Gastrocnemius medialis (tissue), 4 donors: ENCODE measurements at regions not wholly inside any gene's neighbourhood (a gene's known extent, or its start where the extent isn't known, plus 50 kb on each side); places are given as distances from the start of the nearest gene placed in this dataset.
A peak's percentile ranks its signal among the peaks of the same experiment; 100 is the strongest.

Experiments used
- ATAC-seq, 2 donors: fragments of 150-250 bp; one replicate each; pipeline ENCODE4 v1.9.1; 2016
- DNase-seq, 2 donors: peaks; one replicate each; pipeline ENCODE4 v3.0.0-alpha.2; 2019
- H3K27ac ChIP-seq, 4 donors: fragments of 200-600 bp; sonication (generic); 1 replicate in 1 of 4; 2 replicates in 3 of 4; pipeline ENCODE4 v1.5.1; 2016 to 2018; ENCODE audit warnings: mild to moderate bottlenecking in 2 of 4, moderate library complexity in 1 of 4
- H3K27me3 ChIP-seq, 3 donors: fragments of 200-600 bp; sonication (generic) in 2 of 3; 1 replicate in 1 of 3; 2 replicates in 2 of 3; pipeline versions ENCODE4 v1.5.1 to v1.6.0; 2016 to 2019; ENCODE audit warnings: mild to moderate bottlenecking in 1 of 3, moderate library complexity in 1 of 3
- H3K36me3 ChIP-seq, 2 donors: fragments of 200-600 bp; sonication (generic) in 1 of 2; one replicate each; pipeline ENCODE4 v1.5.1; 2017 to 2018
- H3K4me1 ChIP-seq, 2 donors: fragments of 200-600 bp; sonication (generic) in 1 of 2; one replicate each; pipeline ENCODE4 v1.5.1; 2016 to 2017; ENCODE audit warnings: mild to moderate bottlenecking in 2 of 2
- H3K4me3 ChIP-seq, 4 donors: fragments of 200-600 bp; sonication (generic) in 3 of 4; 1 replicate in 1 of 4; 2 replicates in 3 of 4; pipeline ENCODE4 v1.5.1; 2016 to 2019; ENCODE audit warnings: mild to moderate bottlenecking in 2 of 4
- H3K9me3 ChIP-seq, 3 donors: fragments of 200-600 bp; sonication (generic) in 2 of 3; 1 replicate in 1 of 3; 2 replicates in 2 of 3; pipeline ENCODE4 v1.5.1; 2016 to 2019
- POLR2A ChIP-seq, 2 donors: fragments of 450-650 bp; IDR thresholded peaks; one replicate each; pipeline ENCODE4 v1.6.1; 2017; ENCODE audit warnings: antibody characterized with exemption in 2 of 2, mild to moderate bottlenecking in 2 of 2, moderate library complexity in 2 of 2
- in situ Hi-C, 4 donors: fragments of 200-750 bp; cut with MboI; loops; one replicate each; pipeline versions ENCODE4 v1.15.0 to v1.8.0; 2017; ENCODE audit warnings: low sequenced_read_pairs in 4 of 4
- intact Hi-C: fragments of 100-400 bp; cut with DNase I; formaldehyde crosslinking; loops from one replicate; pipeline ENCODE4 v1.15.1; 2023; ENCODE audit warnings: low total_unique reads
- TF ChIP-seq, protein P1 (sequence below), 5 experiments: fragments of 450-650 bp in 3 of 5; fragments of 200-600 bp in 2 of 5; sonication (generic) in 2 of 5; IDR thresholded peaks in 4 of 5; conservative IDR thresholded peaks in 1 of 5; 1 replicate in 4 of 5; 2 replicates in 1 of 5; pipeline ENCODE4 v1.5.1; 2016 to 2019; ENCODE audit warnings: antibody characterized with exemption in 5 of 5, mild to moderate bottlenecking in 3 of 5, moderate library complexity in 3 of 5

DNA sequence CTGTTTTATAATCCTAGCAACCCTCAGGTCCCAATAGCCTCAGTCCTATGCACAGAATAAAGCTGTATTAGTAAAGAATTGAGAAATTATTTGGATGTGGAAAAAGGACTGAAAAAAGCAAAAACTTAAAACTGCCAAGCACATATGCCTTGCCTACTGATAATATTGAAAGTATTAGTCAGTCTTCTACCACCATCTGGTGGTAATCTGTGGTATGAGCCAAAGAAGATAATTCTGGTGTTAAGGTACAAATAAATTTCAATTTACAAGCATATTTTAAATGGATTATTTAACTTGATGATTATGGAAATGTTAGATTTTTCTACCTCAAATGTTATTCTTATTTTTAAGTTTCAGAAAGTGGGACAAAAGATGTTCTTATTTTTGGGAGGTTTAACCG lies 460.3 kb upstream of the KLHL1 start:
- DNase-seq = no peak
- Histone ChIP-seq H3K27me3 (no peaks in the 10 kb centered on the region), H3K4me3 (no peak overlapping the region), H3K27ac (no peak overlapping the region), H3K36me3 (no peaks in the 10 kb centered on the region), H3K4me1 (no peaks in the 10 kb centered on the region), H3K9me3 (no peaks in the 10 kb centered on the region)
- in situ Hi-C loops = loop anchor here in 2 of 4 donors (25.0 kb wide), 2 partner anchors 106 to 1031 kb away; no protein-coding TSS in a partner anchor
- TF ChIP-seq POLR2A (IDR thresholded peaks at IDR 0.05) = no peak
- TF ChIP-seq, protein P1, sequence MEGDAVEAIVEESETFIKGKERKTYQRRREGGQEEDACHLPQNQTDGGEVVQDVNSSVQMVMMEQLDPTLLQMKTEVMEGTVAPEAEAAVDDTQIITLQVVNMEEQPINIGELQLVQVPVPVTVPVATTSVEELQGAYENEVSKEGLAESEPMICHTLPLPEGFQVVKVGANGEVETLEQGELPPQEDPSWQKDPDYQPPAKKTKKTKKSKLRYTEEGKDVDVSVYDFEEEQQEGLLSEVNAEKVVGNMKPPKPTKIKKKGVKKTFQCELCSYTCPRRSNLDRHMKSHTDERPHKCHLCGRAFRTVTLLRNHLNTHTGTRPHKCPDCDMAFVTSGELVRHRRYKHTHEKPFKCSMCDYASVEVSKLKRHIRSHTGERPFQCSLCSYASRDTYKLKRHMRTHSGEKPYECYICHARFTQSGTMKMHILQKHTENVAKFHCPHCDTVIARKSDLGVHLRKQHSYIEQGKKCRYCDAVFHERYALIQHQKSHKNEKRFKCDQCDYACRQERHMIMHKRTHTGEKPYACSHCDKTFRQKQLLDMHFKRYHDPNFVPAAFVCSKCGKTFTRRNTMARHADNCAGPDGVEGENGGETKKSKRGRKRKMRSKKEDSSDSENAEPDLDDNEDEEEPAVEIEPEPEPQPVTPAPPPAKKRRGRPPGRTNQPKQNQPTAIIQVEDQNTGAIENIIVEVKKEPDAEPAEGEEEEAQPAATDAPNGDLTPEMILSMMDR (IDR thresholded peaks at IDR 0.05 in 4 of 5, conservative IDR thresholded peaks at IDR 0.05 in 1 of 5) = peak in 4 of 5 experiments; percentile 1 to 50 (median 42)
- intact Hi-C loops = no loop called here
- ATAC-seq = no peak

- Histone ChIP-seq H3K27ac (no peak overlapping the region), H3K9me3 (no peaks in the 10 kb centered on the region), H3K4me1 (no peaks in the 10 kb centered on the region), H3K27me3 (no peaks in the 10 kb centered on the region), H3K36me3 (no peaks in the 10 kb centered on the region), H3K4me3 (no peak overlapping the region)
- no peak for DNase-seq
- ATAC-seq = no peak
- in situ Hi-C loops = no loop called here
- intact Hi-C loops = no loop called here
- TF ChIP-seq POLR2A (IDR thresholded peaks at IDR 0.05) = no peak
- TF ChIP-seq, protein P1 (IDR thresholded peaks at IDR 0.05 in 4 of 5, conservative IDR thresholded peaks at IDR 0.05 in 1 of 5) = no peak
These were observed 436.5 kb upstream of the KLHL1 start for GRCh38 chr13:70544706-70545105.

GRCh38 chr13:70541451-70541850 lies 433.2 kb upstream of the KLHL1 start:
- Histone ChIP-seq H3K4me3 (no peak overlapping the region), H3K4me1 (no peaks in the 10 kb centered on the region), H3K27ac (no peak overlapping the region), H3K27me3 (no peaks in the 10 kb centered on the region), H3K36me3 (no peaks in the 10 kb centered on the region), H3K9me3 (no peaks in the 10 kb centered on the region)
- DNase-seq (no peak), ATAC-seq (no peak)
- intact Hi-C loops = no loop called here
- in situ Hi-C loops = no loop called here
- TF ChIP-seq POLR2A (IDR thresholded peaks at IDR 0.05) = no peak
- TF ChIP-seq, protein P1 (IDR thresholded peaks at IDR 0.05 in 4 of 5, conservative IDR thresholded peaks at IDR 0.05 in 1 of 5) = no peak

- DNase-seq (no peak), ATAC-seq (no peak)
- in situ Hi-C loops (no loop called here), intact Hi-C loops (no loop called here)
- no peaks in the 10 kb centered on the region for H3K4me1 ChIP-seq
- TF ChIP-seq, protein P1 (IDR thresholded peaks at IDR 0.05 in 4 of 5, conservative IDR thresholded peaks at IDR 0.05 in 1 of 5) = no peak
- no peak for TF ChIP-seq POLR2A (IDR thresholded peaks at IDR 0.05)
- no peak overlapping the region for H3K4me3 ChIP-seq
- H3K36me3 ChIP-seq = no peaks in the 10 kb centered on the region
- H3K27ac ChIP-seq = no peak overlapping the region
- no peaks in the 10 kb centered on the region for H3K27me3 ChIP-seq
- H3K9me3 ChIP-seq = no peaks in the 10 kb centered on the region
These were observed 426.2 kb upstream of the KLHL1 start for GRCh38 chr13:70534466-70534865.

DNA sequence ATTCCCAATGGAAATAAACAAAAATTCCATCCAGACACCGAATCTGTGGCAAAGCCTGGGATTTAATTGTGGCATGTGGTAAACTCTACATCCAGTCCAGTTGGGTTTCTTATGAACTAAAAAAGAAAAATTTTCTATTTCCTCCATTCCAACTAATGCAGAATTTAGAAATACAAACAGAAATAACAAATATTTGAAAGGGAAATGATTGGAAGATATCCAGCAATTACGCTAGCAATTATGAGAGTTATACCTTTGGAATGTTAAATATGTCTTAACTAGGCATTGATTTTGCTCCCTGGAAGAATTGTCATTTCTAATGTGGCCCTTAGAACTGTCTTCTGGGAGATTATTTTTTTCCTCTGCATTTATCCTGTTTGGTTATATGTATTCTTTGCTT lies 421.4 kb upstream of the KLHL1 start:
- no peak for ATAC-seq
- in situ Hi-C loops = no loop called here

More for the DNA sequence above, 421.4 kb upstream of the KLHL1 start:
- DNase-seq = no peak
- Histone ChIP-seq H3K27ac (no peak overlapping the region), H3K4me1 (no peaks in the 10 kb centered on the region), H3K9me3 (no peaks in the 10 kb centered on the region), H3K4me3 (no peak overlapping the region), H3K27me3 (no peaks in the 10 kb centered on the region), H3K36me3 (no peaks in the 10 kb centered on the region)
- intact Hi-C loops = no loop called here
- TF ChIP-seq POLR2A (IDR thresholded peaks at IDR 0.05) = no peak
- TF ChIP-seq, protein P1 (IDR thresholded peaks at IDR 0.05 in 4 of 5, conservative IDR thresholded peaks at IDR 0.05 in 1 of 5) = no peak
